Brain microvascular endothelial cell (primary cell): ENCODE measurements at regions not wholly inside any gene's neighbourhood (a gene's known extent, or its start where the extent isn't known, plus 50 kb on each side); places are given as distances from the start of the nearest gene placed in this dataset.

Experiments
- DNase-seq: peaks from one replicate; pipeline ENCODE4 v3.0.0-alpha.2; 2020
- H3K27ac ChIP-seq: fragments of 250-450 bp; sonication (Bioruptor Pico); 2 replicates; pipeline ENCODE4 v1.5.1; 2020; ENCODE audit warnings: mild to moderate bottlenecking, moderate library complexity
- H3K27me3 ChIP-seq: fragments of 250-450 bp; sonication (Bioruptor Pico); replicated peaks from 2 replicates; pipeline ENCODE4 v1.5.1; 2020; ENCODE audit warnings: mild to moderate bottlenecking
- H3K36me3 ChIP-seq: fragments of 250-450 bp; sonication (Bioruptor Pico); replicated peaks from 2 replicates; pipeline ENCODE4 v1.5.1; 2020; ENCODE audit warnings: mild to moderate bottlenecking
- H3K4me3 ChIP-seq: 2 replicates; pipeline ENCODE4 v1.5.1; 2011; ENCODE audit warnings: low read depth, mild to moderate bottlenecking, control low read depth, low read length, moderate library complexity
- in situ Hi-C: cut with HindIII; loops from 2 replicates; pipeline ENCODE4 v1.10.0; 2017; ENCODE audit warnings: low sequenced_read_pairs, low pct_ligation_motif_present
- TF ChIP-seq, protein P1 (sequence below): IDR thresholded peaks from 2 replicates; pipeline ENCODE4 v1.5.1; 2011; ENCODE audit warnings: low read depth, mild to moderate bottlenecking, moderate library complexity, low read length, control low read depth, inconsistent platforms; ENCODE audit errors: missing control alignments

DNA sequence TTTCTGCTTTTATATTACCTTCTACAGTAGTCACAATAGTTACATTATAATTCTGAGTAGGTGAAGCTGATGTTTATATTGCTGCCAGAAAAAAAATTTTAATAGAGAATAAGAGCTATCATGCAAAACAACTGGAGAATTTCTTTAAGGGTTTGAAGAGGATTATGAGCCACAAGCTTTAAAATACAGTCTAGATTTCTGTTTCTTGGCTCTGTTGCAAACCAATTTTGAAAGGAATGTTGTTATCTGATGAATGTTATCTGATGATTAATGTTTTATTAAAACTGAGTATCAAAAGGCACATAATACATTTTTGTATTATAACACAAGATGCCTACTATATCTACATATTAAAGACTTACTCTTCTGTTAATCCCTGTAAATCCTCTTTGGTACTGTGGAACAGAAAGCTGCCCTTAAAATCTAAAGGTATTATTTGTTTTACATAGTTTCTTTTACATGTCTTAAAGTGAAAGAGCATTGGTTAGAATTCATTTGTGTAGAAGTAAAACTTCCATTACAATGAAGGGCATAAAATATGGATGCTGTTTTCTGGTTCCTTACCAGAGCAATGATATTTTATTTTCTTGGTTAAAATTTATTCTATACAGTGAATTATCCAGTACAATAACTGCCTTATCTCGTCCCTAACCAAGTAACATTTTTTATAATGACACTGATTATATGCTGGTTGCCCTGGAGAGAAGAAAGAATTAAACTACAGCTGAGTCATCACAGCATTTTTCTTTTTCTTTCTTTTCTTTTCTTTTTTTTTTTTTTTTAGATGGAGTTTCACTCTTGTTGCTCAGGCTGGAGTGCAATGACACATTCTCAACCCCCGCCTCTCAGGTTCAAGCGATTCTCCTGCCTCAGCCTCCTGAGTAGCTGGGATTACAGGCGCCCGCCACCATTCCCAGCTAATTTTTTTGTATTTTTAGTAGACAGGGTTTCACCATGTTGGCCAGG, 205.7 kb downstream of the TANC2 start:
- TF ChIP-seq, protein P1, sequence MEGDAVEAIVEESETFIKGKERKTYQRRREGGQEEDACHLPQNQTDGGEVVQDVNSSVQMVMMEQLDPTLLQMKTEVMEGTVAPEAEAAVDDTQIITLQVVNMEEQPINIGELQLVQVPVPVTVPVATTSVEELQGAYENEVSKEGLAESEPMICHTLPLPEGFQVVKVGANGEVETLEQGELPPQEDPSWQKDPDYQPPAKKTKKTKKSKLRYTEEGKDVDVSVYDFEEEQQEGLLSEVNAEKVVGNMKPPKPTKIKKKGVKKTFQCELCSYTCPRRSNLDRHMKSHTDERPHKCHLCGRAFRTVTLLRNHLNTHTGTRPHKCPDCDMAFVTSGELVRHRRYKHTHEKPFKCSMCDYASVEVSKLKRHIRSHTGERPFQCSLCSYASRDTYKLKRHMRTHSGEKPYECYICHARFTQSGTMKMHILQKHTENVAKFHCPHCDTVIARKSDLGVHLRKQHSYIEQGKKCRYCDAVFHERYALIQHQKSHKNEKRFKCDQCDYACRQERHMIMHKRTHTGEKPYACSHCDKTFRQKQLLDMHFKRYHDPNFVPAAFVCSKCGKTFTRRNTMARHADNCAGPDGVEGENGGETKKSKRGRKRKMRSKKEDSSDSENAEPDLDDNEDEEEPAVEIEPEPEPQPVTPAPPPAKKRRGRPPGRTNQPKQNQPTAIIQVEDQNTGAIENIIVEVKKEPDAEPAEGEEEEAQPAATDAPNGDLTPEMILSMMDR, result no peak
- DNase-seq, result peak; percentile 57
- H3K4me3 ChIP-seq, result no peak overlapping the region
- H3K27ac ChIP-seq, result peak overlapping the region; percentile 76
- in situ Hi-C loops, result no loop called here
- no peaks in the 10 kb centered on the region for H3K36me3 ChIP-seq
- H3K27me3 ChIP-seq, result no peaks in the 10 kb centered on the region

DNA sequence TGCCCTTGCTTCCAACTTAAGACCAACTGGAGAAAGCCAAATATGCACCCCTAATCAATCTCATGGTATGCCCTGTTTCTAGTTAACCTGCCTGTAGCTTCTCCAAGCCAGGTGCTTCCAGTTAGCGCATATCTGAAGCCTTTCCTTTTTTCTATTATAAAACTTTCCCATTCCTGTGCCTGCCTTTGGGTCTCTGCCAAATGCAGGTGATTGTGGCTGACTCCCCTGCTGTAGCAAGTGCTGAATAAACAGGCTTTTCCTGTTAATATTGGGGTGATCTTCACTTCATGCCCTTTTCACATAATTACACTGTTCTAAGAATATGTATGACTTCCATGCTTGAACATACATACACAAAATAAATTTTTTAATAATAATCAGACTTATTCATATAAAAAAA, 207.4 kb downstream of the TANC2 start:
- TF ChIP-seq, protein P1, result no peak
- Histone ChIP-seq H3K27me3 (no peaks in the 10 kb centered on the region), H3K36me3 (no peaks in the 10 kb centered on the region), H3K27ac (no peak overlapping the region), H3K4me3 (no peak overlapping the region)
- in situ Hi-C loops, result no loop called here
- DNase-seq, result no peak

DNA sequence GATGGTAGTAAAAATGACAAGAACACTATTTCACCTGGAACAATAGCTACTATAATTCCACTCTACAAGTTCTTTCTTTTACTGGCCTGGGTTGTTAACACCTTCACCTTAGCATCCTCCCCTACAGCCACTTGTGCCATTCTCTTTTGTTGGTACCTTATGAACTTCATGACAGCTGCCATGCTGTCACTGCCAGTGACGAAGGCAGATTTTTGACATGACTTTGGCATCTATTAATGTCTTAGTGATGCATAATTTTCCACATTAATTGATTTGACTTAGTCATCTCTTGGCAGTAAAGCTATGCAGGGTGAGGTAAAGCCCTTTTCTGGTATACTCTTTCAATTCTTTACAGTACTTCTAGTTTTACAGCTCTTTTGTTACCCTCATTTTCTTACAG, 207.9 kb downstream of the TANC2 start:
- H3K27ac ChIP-seq, result no peak overlapping the region
- TF ChIP-seq, protein P1, result no peak
- no peaks in the 10 kb centered on the region for H3K27me3 ChIP-seq
- DNase-seq, result no peak
- in situ Hi-C loops, result no loop called here
- no peaks in the 10 kb centered on the region for H3K36me3 ChIP-seq
- H3K4me3 ChIP-seq, result no peak overlapping the region

DNA sequence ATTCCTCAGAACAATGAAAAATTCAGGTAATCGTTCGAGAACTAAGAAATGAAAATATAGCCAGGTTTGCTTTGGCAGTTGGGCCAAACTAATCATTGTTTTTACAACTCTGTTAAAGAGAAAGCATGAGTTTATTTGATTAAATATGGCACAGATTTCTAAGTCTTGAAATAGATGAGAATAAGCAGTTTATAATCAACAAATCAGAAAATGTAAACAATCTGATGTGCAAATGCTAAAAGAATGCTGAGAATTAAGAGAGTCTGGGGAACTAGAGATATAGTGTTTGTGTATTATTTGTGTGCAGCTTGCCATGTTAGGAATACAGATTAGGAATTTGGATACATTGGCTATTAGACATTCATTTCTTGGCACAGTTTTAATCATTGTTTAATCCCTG, 212.5 kb downstream of the TANC2 start:
- in situ Hi-C loops, result no loop called here
- DNase-seq, result no peak
- H3K36me3 ChIP-seq, result no peaks in the 10 kb centered on the region
- TF ChIP-seq, protein P1, result no peak
- H3K27me3 ChIP-seq, result no peaks in the 10 kb centered on the region
- no peak overlapping the region for H3K27ac ChIP-seq
- no peak overlapping the region for H3K4me3 ChIP-seq

DNA sequence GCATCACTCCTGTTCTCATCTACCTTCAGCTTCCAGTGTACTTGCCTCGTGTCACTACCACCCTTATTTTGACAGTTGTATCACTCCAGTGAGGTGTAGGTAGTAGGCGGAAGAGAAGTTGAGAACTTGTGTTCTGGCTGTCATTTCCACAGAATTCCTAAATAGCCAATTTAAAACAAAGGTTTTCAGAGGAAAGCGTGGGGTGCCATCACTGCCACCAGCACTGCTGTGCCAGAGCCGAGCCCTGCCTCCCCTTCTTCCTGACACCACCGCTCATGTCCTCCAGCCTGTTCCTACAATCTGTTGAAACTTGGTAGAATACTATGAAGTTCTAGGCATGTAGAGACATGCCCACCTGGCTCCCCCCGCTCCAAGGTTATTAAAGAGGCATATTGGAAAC, 215.8 kb downstream of the TANC2 start:
- in situ Hi-C loops, result no loop called here

More for the DNA sequence above, 215.8 kb downstream of the TANC2 start:
- H3K4me3 ChIP-seq, result no peak overlapping the region
- TF ChIP-seq, protein P1, result no peak
- no peak for DNase-seq
- H3K27me3 ChIP-seq, result no peaks in the 10 kb centered on the region
- no peaks in the 10 kb centered on the region for H3K36me3 ChIP-seq
- no peak overlapping the region for H3K27ac ChIP-seq
